Gastrocnemius medialis (tissue), 4 donors: ENCODE measurements at regions not wholly inside any gene's neighbourhood (a gene's known extent, or its start where the extent isn't known, plus 50 kb on each side); places are given as distances from the start of the nearest gene placed in this dataset.

Source experiments
- CTCF ChIP-seq, 5 experiments: fragments of 450-650 bp in 3 of 5; fragments of 200-600 bp in 2 of 5; sonication (generic) in 2 of 5; IDR thresholded peaks in 4 of 5; conservative IDR thresholded peaks in 1 of 5; 1 replicate in 4 of 5; 2 replicates in 1 of 5; pipeline ENCODE4 v1.5.1; 2016 to 2019; ENCODE audit warnings: antibody characterized with exemption in 5 of 5, mild to moderate bottlenecking in 3 of 5, moderate library complexity in 3 of 5
- POLR2A ChIP-seq, 2 donors: fragments of 450-650 bp; IDR thresholded peaks; one replicate each; pipeline ENCODE4 v1.6.1; 2017; ENCODE audit warnings: antibody characterized with exemption in 2 of 2, mild to moderate bottlenecking in 2 of 2, moderate library complexity in 2 of 2

GRCh38 chr3:135348690-135349089 is 553.6 kb downstream of the EPHB1 start:
- TF ChIP-seq CTCF (IDR thresholded peaks at IDR 0.05 in 4 of 5, conservative IDR thresholded peaks at IDR 0.05 in 1 of 5), result no peak
- TF ChIP-seq POLR2A (IDR thresholded peaks at IDR 0.05), result no peak
